ENCODE measurements at regions not wholly inside any gene's neighbourhood (a gene's known extent, or its start where the extent isn't known, plus 50 kb on each side); places are given as distances from the start of the nearest gene placed in this dataset.

- no peak for TF ChIP-seq CTCF (IDR thresholded peaks at IDR 0.05)
- no peak for TF ChIP-seq POLR2AphosphoS5 (IDR thresholded peaks at IDR 0.05)
These were observed 208.8 kb upstream of the TSHZ2 start for GRCh38 chr20:52763321-52763853.

Measured in prostate gland (tissue), 2 donors.